ENCODE measurements at regions not wholly inside any gene's neighbourhood (a gene's known extent, or its start where the extent isn't known, plus 50 kb on each side); places are given as distances from the start of the nearest gene placed in this dataset.

DNA sequence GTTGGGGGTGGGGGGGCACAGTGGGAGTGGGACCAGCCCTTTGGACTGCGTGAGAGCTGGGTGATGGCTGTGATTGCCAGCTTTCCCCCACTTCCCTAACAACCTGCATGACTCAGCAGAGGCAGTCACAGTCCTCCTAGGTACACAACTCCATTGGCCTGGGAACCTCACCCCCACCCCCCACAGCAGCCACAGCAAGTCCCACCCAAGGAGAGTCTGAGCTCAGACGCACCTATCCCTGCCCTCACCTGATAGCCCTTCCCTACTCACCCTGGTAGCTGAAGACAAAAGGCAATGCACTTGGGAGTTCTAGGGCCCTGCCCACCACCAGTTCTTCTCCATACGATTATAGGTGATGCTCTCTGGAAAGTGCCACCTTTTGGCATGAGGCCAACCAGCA is 188.9 kb downstream of the ZNF648 start:
- Histone ChIP-seq H3K4me1 (no peaks in the 10 kb centered on the region), H3K79me2 (no peaks in the 10 kb centered on the region), H3K27me3 (ENCODE audit: control insufficient read depth, insufficient read depth, low read length) (no peaks in the 10 kb centered on the region), H3K27ac (no peak overlapping the region), H3K9me3 (ENCODE audit: control insufficient read depth, low read length) (no peaks in the 10 kb centered on the region), H3K36me3 (ENCODE audit: control insufficient read depth, insufficient read depth, low read length) (no peaks in the 10 kb centered on the region), H3K9ac (no peak overlapping the region), H2AFZ (no peak overlapping the region), H3K4me3 (ENCODE audit: low read depth, low read length) (no peak overlapping the region), H3K4me2 (ENCODE audit: low read length) (no peak overlapping the region)
- TF ChIP-seq CTCF (IDR thresholded peaks at IDR 0.05), result no peak

- Histone ChIP-seq H3K27me3 (ENCODE audit: control insufficient read depth, insufficient read depth, low read length) (no peaks in the 10 kb centered on the region), H3K4me1 (no peaks in the 10 kb centered on the region), H3K9me3 (ENCODE audit: control insufficient read depth, low read length) (peaks cover 4% of the 10 kb centered on the region), H3K4me3 (ENCODE audit: low read depth, low read length) (no peak overlapping the region), H3K79me2 (no peaks in the 10 kb centered on the region), H3K4me2 (ENCODE audit: low read length) (no peak overlapping the region), H3K9ac (no peak overlapping the region), H3K36me3 (ENCODE audit: control insufficient read depth, insufficient read depth, low read length) (no peaks in the 10 kb centered on the region), H2AFZ (no peak overlapping the region), H3K27ac (no peak overlapping the region)
- no peak for TF ChIP-seq CTCF (IDR thresholded peaks at IDR 0.05)
Measured at GRCh38 chr1:181863736-181864135, 197.8 kb downstream of the ZNF648 start.

GRCh38 chr1:181863006-181863405 is 198.5 kb downstream of the ZNF648 start:
- Histone ChIP-seq H3K9ac (no peak overlapping the region), H3K79me2 (no peaks in the 10 kb centered on the region), H3K4me3 (ENCODE audit: low read depth, low read length) (no peak overlapping the region), H2AFZ (no peak overlapping the region), H3K27me3 (ENCODE audit: control insufficient read depth, insufficient read depth, low read length) (no peaks in the 10 kb centered on the region), H3K9me3 (ENCODE audit: control insufficient read depth, low read length) (peaks cover 4% of the 10 kb centered on the region), H3K27ac (no peak overlapping the region), H3K4me2 (ENCODE audit: low read length) (no peak overlapping the region), H3K4me1 (no peaks in the 10 kb centered on the region), H3K36me3 (ENCODE audit: control insufficient read depth, insufficient read depth, low read length) (no peaks in the 10 kb centered on the region)
- TF ChIP-seq CTCF (IDR thresholded peaks at IDR 0.05), result no peak

DNA sequence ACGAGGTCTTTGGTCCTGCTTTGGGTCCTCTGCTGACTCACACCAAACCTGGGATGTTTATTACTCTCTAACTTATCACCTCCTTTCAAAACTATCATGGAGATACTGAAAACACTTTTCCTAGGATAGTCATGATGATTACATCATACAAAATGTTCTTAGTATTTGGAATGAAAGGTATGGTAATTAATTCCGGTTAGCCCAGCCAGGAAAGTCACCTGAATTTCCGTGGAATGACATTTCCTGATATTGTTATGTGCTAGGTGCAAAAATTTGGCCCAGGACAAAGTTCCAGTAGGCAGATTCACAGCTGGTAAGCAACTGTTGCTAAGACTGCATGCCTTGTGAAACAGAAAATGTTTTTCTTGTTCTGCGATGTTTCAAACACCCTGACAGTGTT is 203.4 kb downstream of the ZNF648 start:
- Histone ChIP-seq H3K9ac (no peak overlapping the region), H3K36me3 (ENCODE audit: control insufficient read depth, insufficient read depth, low read length) (no peaks in the 10 kb centered on the region), H3K9me3 (ENCODE audit: control insufficient read depth, low read length) (peaks cover 4% of the 10 kb centered on the region), H3K79me2 (no peaks in the 10 kb centered on the region), H3K4me3 (ENCODE audit: low read depth, low read length) (no peak overlapping the region), H3K4me1 (no peaks in the 10 kb centered on the region), H2AFZ (no peak overlapping the region), H3K27me3 (ENCODE audit: control insufficient read depth, insufficient read depth, low read length) (no peaks in the 10 kb centered on the region), H3K4me2 (ENCODE audit: low read length) (no peak overlapping the region), H3K27ac (no peak overlapping the region)
- no peak for TF ChIP-seq CTCF (IDR thresholded peaks at IDR 0.05)
